Esophagus muscularis mucosa (tissue), 4 donors: ENCODE measurements at regions not wholly inside any gene's neighbourhood (a gene's known extent, or its start where the extent isn't known, plus 50 kb on each side); places are given as distances from the start of the nearest gene placed in this dataset.

Experiments used
- CTCF ChIP-seq, 3 experiments: fragments of 200-600 bp in 2 of 3; fragments of 450-650 bp in 1 of 3; sonication (generic) in 2 of 3; IDR thresholded peaks; one replicate each; pipeline ENCODE4 v1.5.1; 2017 to 2019; ENCODE audit warnings: antibody characterized with exemption in 3 of 3, mild to moderate bottlenecking in 2 of 3, moderate library complexity in 1 of 3
- EP300 ChIP-seq: sonication (generic); formaldehyde crosslinking; IDR thresholded peaks from one replicate; pipeline ENCODE4 v1.6.1; 2017; ENCODE audit warnings: antibody characterized with exemption
- POLR2A ChIP-seq: fragments of 450-650 bp; IDR thresholded peaks from one replicate; pipeline ENCODE4 v1.6.1; 2017; ENCODE audit warnings: antibody characterized with exemption, moderate library complexity, mild to moderate bottlenecking, low read depth
- POLR2AphosphoS5 ChIP-seq, 2 donors: sonication (generic); formaldehyde crosslinking; IDR thresholded peaks; one replicate each; pipeline ENCODE4 v1.6.1; 2017; ENCODE audit warnings: antibody characterized with exemption in 2 of 2

- TF ChIP-seq CTCF (IDR thresholded peaks at IDR 0.05) (no peak), POLR2A (no peak), EP300 (no peak), POLR2AphosphoS5 (IDR thresholded peaks at IDR 0.05) (no peak)
Observed at GRCh38 chr20:60579941-60580515, 621.8 kb downstream of the CDH26 start.
